GM12864 (cell line): ENCODE measurements at regions not wholly inside any gene's neighbourhood (a gene's known extent, or its start where the extent isn't known, plus 50 kb on each side); places are given as distances from the start of the nearest gene placed in this dataset.
"Not testable (repeated sequence)": the region's sequence is repeated elsewhere in the genome, so short reads cannot be mapped to it uniquely, and the experiment has no call there.

ENCODE experiments used
- DNase-seq: peaks from one replicate; pipeline ENCODE4 v3.0.0-alpha.2; 2011; ENCODE audit warnings: low read depth
- H3K4me3 ChIP-seq: 2 replicates; pipeline ENCODE4 v1.5.1; 2011; ENCODE audit warnings: mild to moderate bottlenecking, low read depth, low read length, control low read depth
- TF ChIP-seq, protein P1 (sequence below): IDR thresholded peaks from 2 replicates; pipeline ENCODE4 v1.5.1; 2011; ENCODE audit warnings: low read depth, mild to moderate bottlenecking, moderate library complexity, low read length, control low read depth, inconsistent platforms; ENCODE audit errors: missing control alignments

DNA sequence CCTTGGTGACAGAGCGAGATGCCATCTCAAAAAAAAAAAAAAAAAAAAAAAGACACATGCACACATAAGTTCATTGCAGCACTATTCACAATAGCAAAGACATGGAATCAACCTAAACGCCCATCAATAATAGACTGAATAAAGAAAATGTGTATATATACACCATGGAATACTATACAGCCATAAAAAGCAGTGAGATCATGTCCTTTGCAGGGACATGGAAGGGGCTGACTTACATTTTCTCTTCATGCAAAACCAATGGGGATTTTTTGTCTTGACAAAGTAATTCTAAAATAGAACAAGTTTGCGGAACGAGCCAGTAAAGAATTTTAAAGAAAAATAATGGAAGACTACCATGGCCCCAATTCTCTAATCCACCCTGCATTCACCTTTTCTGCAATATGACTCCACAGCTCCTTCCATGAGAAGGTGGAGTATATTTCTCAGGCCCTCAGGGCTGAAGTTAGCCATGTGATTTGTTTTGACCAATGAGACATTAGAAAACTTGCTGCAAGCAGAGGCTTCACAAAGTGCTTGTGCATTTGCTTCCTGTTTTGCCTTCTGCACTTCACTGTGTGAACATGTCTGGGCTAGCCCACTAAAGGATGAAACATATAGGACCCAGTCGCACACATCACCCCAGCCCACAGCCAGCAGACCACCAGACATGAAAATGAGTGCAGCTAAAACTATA is 78.8 kb upstream of the NR5A2 start:
- H3K4me3 ChIP-seq = no peak overlapping the region
- TF ChIP-seq, protein P1, sequence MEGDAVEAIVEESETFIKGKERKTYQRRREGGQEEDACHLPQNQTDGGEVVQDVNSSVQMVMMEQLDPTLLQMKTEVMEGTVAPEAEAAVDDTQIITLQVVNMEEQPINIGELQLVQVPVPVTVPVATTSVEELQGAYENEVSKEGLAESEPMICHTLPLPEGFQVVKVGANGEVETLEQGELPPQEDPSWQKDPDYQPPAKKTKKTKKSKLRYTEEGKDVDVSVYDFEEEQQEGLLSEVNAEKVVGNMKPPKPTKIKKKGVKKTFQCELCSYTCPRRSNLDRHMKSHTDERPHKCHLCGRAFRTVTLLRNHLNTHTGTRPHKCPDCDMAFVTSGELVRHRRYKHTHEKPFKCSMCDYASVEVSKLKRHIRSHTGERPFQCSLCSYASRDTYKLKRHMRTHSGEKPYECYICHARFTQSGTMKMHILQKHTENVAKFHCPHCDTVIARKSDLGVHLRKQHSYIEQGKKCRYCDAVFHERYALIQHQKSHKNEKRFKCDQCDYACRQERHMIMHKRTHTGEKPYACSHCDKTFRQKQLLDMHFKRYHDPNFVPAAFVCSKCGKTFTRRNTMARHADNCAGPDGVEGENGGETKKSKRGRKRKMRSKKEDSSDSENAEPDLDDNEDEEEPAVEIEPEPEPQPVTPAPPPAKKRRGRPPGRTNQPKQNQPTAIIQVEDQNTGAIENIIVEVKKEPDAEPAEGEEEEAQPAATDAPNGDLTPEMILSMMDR = no peak
- no peak for DNase-seq

DNA sequence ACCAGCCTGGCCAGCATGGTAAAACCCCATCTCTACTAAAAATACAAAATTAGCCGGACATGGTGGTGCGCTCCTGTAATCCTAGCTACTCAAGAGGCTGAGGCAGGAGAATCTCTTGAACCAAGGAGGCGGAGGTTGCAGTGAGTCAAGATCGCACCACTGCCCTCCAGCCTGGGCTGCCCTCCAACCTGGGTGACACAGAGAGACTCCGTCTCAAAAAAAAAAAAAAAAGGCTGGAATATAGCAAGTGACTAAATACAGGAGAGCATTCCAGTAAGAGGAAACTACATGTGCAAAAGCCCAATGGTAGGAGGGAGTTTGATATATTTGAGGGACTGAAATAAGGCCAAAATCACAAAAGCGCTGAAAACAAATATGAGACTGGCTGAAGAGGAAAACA is 76.5 kb upstream of the NR5A2 start:
- DNase-seq, H3K4me3 ChIP-seq: not testable (repeated sequence)

DNA sequence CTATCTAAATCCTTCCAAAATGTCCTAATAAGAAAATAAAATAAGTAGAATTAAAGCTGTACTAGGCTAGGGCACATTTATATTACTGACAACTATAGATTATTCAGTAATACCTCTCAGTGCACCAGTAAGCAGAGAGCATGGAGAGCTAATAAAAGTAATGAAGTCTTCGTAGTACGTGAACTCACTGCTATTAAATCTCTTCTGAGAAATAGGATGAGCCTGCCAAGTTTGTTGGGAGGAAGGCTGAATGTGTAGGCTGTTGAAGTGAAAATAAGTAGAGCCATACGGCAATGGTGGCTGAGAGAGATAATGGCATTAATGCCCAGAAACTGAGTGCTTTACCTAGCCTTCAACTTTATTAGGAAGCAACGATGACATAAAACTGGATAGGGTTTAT is 73.9 kb upstream of the NR5A2 start:
- no peak for DNase-seq
- TF ChIP-seq, protein P1 = no peak
- no peak overlapping the region for H3K4me3 ChIP-seq

DNA sequence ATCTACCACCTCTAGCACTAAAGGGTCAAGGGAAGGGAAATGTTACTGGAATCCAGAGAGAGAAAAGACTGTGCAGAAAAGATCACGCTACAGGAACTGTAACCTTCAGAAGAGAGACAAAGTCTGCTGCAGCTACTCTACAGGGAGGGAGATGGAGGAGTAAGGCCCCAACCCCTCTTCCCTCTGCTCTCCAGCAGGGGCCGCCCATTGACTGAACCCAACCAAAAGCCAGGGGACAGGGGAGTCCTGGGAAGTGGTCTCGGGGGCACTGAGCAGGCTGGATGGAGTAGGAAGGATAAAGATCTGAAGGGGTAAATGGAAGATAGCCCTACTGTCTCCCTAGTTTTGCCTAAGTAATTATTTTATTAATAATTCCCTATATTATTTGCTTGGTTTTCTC is 72.8 kb upstream of the NR5A2 start:
- no peak overlapping the region for H3K4me3 ChIP-seq
- TF ChIP-seq, protein P1 = peak; percentile 50
- no peak for DNase-seq

DNA sequence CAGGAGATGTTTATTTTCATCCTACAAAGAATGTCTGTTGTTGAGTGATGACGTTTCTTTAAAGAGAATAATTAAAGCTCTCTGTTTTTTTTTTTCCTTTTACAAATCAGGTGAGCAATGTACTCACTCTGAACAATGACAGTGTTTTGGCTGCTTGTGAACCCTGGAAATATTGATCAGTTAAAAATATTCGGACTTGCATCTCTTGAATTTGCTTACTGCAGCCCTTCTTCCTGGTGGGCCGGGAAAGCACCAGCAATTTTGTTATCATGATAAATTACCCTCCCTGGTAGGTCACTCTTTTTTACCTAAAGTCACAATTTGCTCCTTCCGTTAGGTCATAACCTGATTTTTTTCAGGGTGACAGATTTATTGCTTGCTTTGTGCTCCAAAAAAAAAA is 72.3 kb upstream of the NR5A2 start:
- TF ChIP-seq, protein P1 = no peak
- no peak overlapping the region for H3K4me3 ChIP-seq
- DNase-seq = no peak

DNA sequence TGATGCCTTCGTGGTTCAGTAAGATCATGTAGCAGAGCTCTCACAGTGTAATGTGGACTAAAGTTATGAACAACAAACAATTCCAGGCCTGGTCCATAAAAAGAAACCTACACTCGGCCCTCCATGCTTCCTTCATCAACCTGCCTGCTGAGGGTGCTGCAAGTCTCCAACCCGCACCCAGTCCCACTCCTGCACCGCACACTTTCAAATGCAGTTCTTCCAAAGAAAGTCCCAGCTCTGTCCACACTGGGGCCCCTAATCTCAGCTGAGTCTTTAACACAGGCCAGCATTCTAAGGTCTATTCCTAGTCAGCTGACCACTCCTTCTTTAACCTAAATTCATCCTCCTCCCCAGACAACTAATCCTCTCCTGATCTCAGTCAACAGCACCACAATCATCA is 71.5 kb upstream of the NR5A2 start:
- DNase-seq = no peak
- TF ChIP-seq, protein P1 = no peak

DNA sequence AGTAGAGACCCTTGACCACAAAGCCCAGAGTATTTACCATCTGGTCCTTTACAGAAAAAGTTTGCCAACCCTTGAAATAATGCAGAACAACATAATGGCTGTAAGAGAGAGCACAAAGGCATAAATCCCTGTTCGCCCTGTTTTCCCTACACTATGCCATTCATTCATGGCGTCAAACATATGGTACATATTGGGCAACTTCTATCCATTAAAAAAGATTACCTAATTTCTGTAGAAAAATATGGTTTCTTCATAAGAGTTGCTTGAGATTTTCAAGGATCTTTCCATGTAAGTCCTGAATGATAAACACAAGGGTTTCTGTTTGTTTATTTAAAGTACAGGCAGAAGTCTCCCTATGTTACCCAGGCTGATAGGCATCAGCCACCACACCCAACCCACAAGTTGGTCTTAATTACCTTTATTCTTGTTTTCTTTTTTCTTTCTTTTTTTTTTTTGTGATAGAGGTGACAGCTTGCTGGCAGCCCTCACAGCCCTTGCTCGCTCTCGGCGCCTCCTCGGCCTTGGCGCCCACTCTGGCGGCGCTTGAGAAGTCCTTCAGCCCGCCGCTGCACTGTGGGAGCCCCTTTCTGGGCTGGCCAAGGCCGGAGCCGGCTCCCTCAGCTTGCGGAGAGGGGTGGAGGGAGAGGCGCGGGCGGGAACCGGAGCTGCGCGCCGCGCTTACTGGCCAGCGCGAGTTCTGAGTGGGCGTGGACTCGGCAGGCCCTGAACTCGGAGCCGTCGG is 68.3 kb upstream of the NR5A2 start:
- no peak for DNase-seq
- TF ChIP-seq, protein P1 = no peak
- H3K4me3 ChIP-seq = no peak overlapping the region

More for the DNA sequence above, 71.5 kb upstream of the NR5A2 start:
- H3K4me3 ChIP-seq = no peak overlapping the region
